Prostate gland (tissue), 2 donors: ENCODE measurements at regions not wholly inside any gene's neighbourhood (a gene's known extent, or its start where the extent isn't known, plus 50 kb on each side); places are given as distances from the start of the nearest gene placed in this dataset.

Experiments
- DNase-seq: peaks from one replicate; pipeline ENCODE4 v3.0.0-alpha.2; 2019; ENCODE audit warnings: low spot score
- H3K27ac ChIP-seq, 2 donors: fragments of 200-600 bp; sonication (generic); 2 replicates each; pipeline ENCODE4 v1.5.1; 2017 to 2019
- H3K27me3 ChIP-seq: fragments of 200-600 bp; sonication (generic); replicated peaks from 2 replicates; pipeline ENCODE4 v1.5.1; 2019; ENCODE audit not compliant: insufficient read depth
- H3K36me3 ChIP-seq, 2 donors: fragments of 200-600 bp; sonication (generic); 1 replicate in 1 of 2; 2 replicates in 1 of 2; pipeline versions ENCODE4 v1.5.1 to v1.8.1; 2017 to 2019
- H3K4me1 ChIP-seq: fragments of 200-600 bp; sonication (generic); replicated peaks from 2 replicates; pipeline ENCODE4 v1.5.1; 2019
- H3K4me3 ChIP-seq, 2 donors: fragments of 200-600 bp; sonication (generic); 2 replicates each; pipeline ENCODE4 v1.5.1; 2017 to 2019
- H3K9me3 ChIP-seq: fragments of 200-600 bp; sonication (generic); 2 replicates; pipeline ENCODE4 v1.5.1; 2017
- POLR2A ChIP-seq: fragments of 450-650 bp; IDR thresholded peaks from one replicate; pipeline ENCODE4 v1.6.1; 2016; ENCODE audit warnings: antibody characterized with exemption, mild to moderate bottlenecking
- POLR2AphosphoS5 ChIP-seq: sonication (generic); formaldehyde crosslinking; IDR thresholded peaks from one replicate; pipeline ENCODE4 v1.6.1; 2017; ENCODE audit warnings: antibody characterized with exemption
- WGBS: methylation state at CpG from one replicate; pipeline ENCODE4 v1.1.5; 2018; 5-methylcytosine and 5-hydroxymethylcytosine counted together
- intact Hi-C: fragments of 100-400 bp; cut with DNase I; formaldehyde crosslinking; loops from one replicate; pipeline ENCODE4 v1.14.2; 2022
- TF ChIP-seq, protein P1 (sequence below), 4 experiments: fragments of 200-600 bp in 2 of 4; fragments of 450-650 bp in 2 of 4; sonication (generic) in 2 of 4; IDR thresholded peaks; 1 replicate in 3 of 4; 2 replicates in 1 of 4; pipeline ENCODE4 v1.5.1; 2016 to 2019; ENCODE audit warnings: antibody characterized with exemption in 4 of 4, mild to moderate bottlenecking in 2 of 4, moderate library complexity in 2 of 4

DNA sequence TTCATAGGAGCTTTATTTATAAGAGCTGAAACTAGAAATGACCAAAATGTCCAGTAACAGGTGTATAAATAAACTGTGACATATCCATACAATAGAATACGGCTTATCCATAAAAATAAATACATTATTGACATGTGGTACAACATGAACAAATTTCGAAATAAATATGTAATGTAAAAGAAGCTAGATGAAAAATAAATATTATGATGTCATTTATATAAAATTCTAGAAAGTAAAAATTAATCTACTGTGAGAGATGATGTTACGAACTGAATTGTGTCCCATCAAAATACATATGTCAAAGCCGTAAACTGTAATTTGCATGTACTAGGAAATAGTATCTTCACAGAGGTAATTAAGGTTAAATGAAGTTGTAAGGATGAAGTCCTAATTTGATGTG, 1104.9 kb downstream of the NSUN3 start:
- H3K4me1 ChIP-seq = no peaks in the 10 kb centered on the region
- H3K36me3 ChIP-seq = no peaks in the 10 kb centered on the region
- DNase-seq = no peak
- WGBS = 90% methylated on average over 4 of the region's 4 CpGs
- intact Hi-C loops = no loop called here
- H3K27ac ChIP-seq = no peak overlapping the region
- TF ChIP-seq POLR2AphosphoS5 (no peak), POLR2A (no peak)
- TF ChIP-seq, protein P1, sequence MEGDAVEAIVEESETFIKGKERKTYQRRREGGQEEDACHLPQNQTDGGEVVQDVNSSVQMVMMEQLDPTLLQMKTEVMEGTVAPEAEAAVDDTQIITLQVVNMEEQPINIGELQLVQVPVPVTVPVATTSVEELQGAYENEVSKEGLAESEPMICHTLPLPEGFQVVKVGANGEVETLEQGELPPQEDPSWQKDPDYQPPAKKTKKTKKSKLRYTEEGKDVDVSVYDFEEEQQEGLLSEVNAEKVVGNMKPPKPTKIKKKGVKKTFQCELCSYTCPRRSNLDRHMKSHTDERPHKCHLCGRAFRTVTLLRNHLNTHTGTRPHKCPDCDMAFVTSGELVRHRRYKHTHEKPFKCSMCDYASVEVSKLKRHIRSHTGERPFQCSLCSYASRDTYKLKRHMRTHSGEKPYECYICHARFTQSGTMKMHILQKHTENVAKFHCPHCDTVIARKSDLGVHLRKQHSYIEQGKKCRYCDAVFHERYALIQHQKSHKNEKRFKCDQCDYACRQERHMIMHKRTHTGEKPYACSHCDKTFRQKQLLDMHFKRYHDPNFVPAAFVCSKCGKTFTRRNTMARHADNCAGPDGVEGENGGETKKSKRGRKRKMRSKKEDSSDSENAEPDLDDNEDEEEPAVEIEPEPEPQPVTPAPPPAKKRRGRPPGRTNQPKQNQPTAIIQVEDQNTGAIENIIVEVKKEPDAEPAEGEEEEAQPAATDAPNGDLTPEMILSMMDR (IDR thresholded peaks at IDR 0.05) = no peak
- H3K9me3 ChIP-seq = no peaks in the 10 kb centered on the region
- no peak overlapping the region for H3K4me3 ChIP-seq
- H3K27me3 ChIP-seq = no peaks in the 10 kb centered on the region

DNA sequence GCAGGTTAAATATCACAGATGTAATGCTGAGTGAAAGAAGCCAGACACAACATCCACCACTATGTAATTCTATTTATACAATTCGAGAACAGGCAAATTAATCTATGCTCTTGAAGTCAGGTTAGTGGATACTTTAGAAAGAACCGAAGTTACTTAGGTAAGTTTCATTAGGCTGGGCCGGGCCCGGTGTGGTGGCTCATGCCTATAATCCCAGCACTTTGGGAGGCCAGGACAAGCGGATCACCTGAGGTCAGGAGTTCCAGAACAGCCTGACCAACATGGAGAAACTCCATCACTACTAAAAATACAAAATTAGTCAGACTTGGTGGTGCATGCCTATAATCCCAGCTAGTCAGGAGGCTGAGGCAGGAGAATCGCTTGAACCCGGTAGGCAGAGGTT, 1105.7 kb downstream of the NSUN3 start:
- H3K4me3 ChIP-seq = no peak overlapping the region
- intact Hi-C loops = no loop called here
- 90% methylated on average over 7 of the region's 7 CpGs for WGBS
- no peaks in the 10 kb centered on the region for H3K27me3 ChIP-seq
- no peaks in the 10 kb centered on the region for H3K9me3 ChIP-seq
- H3K36me3 ChIP-seq = no peaks in the 10 kb centered on the region
- TF ChIP-seq, protein P1 (IDR thresholded peaks at IDR 0.05) = no peak
- TF ChIP-seq POLR2AphosphoS5 (no peak), POLR2A (no peak)
- H3K4me1 ChIP-seq = no peaks in the 10 kb centered on the region
- no peak overlapping the region for H3K27ac ChIP-seq
- no peak for DNase-seq

DNA sequence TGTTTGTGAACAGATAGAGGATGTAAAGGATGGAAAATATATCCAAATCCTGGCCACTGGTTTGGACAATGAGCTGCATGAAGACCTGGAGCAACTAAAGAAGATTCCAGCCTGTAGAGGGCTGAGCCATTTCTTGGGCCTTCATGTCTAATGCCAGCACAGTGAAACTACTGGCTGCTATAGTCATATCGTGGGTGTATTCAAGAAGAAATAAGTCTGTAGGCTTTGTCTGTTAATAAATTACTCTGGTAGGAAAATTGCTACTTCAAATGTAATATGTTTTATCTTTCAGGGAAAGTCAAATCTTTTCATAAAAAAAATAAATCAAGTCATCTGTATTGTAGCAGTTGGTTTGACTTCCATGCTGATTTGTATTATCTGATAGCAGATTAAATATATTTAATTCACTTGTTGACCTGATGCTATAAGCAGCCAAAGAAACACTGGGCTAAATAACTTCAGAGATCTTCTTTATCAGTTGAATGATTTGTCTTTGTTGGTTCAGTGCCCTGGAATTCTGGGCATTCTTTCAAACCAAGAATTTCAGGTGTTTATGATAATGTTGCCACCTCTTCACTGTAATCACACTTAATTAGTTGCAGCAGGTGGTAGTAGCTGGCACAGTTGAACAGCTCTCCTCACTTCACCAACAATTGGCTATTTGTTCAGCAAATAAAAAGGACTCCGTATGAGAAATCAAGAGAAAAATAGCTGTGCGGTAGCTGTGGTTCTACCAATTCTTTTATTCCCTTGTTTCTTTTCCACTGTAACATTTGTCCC, 1109.5 kb downstream of the NSUN3 start:
- DNase-seq = no peak
- Histone ChIP-seq H3K4me3 (no peak overlapping the region), H3K27ac (no peak overlapping the region), H3K9me3 (no peaks in the 10 kb centered on the region), H3K27me3 (no peaks in the 10 kb centered on the region), H3K4me1 (no peaks in the 10 kb centered on the region), H3K36me3 (no peaks in the 10 kb centered on the region)
- WGBS = 43% methylated on average over 3 of the region's 3 CpGs
- TF ChIP-seq POLR2AphosphoS5 = no peak
- no peak for TF ChIP-seq POLR2A
- TF ChIP-seq, protein P1 (IDR thresholded peaks at IDR 0.05) = no peak
- intact Hi-C loops = no loop called here

DNA sequence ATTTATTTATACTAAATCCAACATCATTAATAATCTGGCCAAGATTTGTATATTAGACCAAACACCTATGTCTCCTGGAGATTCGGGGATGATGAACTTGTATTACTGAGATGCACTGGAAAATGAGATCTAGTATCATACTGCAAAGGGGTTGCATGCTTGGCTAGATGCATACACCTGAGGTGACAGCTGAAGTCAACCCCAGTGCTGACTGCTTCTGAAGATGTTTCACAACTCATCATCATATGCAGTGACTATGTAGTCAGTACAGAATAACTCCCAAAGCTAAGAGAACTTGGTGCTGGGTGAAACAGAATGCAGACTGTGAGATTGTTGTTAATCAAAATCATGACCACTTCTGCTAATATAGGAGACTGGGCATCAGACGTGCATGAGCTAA, 1114.2 kb downstream of the NSUN3 start:
- H3K36me3 ChIP-seq = no peaks in the 10 kb centered on the region
- intact Hi-C loops = no loop called here
- TF ChIP-seq POLR2AphosphoS5 (no peak), POLR2A (no peak)
- TF ChIP-seq, protein P1 (IDR thresholded peaks at IDR 0.05) = no peak
- H3K4me1 ChIP-seq = no peaks in the 10 kb centered on the region
- WGBS = 89% methylated on average over 2 of the region's 2 CpGs
- H3K27me3 ChIP-seq = no peaks in the 10 kb centered on the region
- DNase-seq = no peak
- no peak overlapping the region for H3K27ac ChIP-seq
- H3K4me3 ChIP-seq = no peak overlapping the region
- no peaks in the 10 kb centered on the region for H3K9me3 ChIP-seq

DNA sequence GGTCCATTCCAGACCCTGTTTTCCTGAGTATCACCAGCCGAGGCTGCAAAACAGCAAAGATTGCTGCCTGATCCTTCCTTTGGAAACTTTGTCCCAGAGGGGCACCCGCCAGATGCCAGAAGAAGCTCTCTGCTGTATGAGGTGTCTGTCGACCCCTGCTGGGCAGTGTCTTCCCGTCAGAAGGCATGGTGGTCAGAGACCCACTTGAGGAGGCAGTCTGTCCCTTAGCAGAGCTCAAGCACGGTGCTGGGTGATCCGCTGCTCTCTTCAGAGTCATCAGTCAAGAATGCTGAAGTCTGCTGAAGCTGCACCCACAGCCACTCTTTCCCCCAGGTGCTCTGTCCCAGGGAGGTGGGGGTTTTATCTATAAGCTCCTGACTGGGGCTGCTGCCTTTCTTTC, 1121.2 kb downstream of the NSUN3 start:
- Histone ChIP-seq H3K27me3 (no peaks in the 10 kb centered on the region), H3K4me3 (no peak overlapping the region), H3K4me1 (no peaks in the 10 kb centered on the region), H3K27ac (no peak overlapping the region), H3K9me3 (no peaks in the 10 kb centered on the region), H3K36me3 (no peaks in the 10 kb centered on the region)
- intact Hi-C loops = no loop called here
- 91% methylated on average over 6 of the region's 6 CpGs for WGBS
- TF ChIP-seq POLR2A (no peak), POLR2AphosphoS5 (no peak)
- TF ChIP-seq, protein P1 (IDR thresholded peaks at IDR 0.05) = no peak
- DNase-seq = no peak
